ENCODE measurements at regions not wholly inside any gene's neighbourhood (a gene's known extent, or its start where the extent isn't known, plus 50 kb on each side); places are given as distances from the start of the nearest gene placed in this dataset.
A peak's percentile ranks its signal among the peaks of the same experiment; 100 is the strongest.

GRCh38 chr2:191514613-191515012 is 163.3 kb upstream of the NABP1 start:
- Histone ChIP-seq H3K23ac (ENCODE audit: low read length) (no peak overlapping the region), H3K9me3 (ENCODE audit: insufficient read depth, low read depth, low read length) (no peaks in the 10 kb centered on the region), H4K91ac (ENCODE audit: low read depth, low read length) (no peak overlapping the region), H3K79me2 (ENCODE audit: control insufficient read depth, insufficient read depth, low read length, poor library complexity) (no peaks in the 10 kb centered on the region), H2AFZ (ENCODE audit: insufficient read depth, low read length, poor library complexity) (no peak overlapping the region), H3K27ac (ENCODE audit: low read depth, low read length) (no peak overlapping the region), H2BK12ac (ENCODE audit: low read length) (no peak overlapping the region), H3K27me3 (ENCODE audit: insufficient read depth, low read length) (no peaks in the 10 kb centered on the region), H3K4me2 (ENCODE audit: low read length) (no peak overlapping the region), H3K18ac (ENCODE audit: low read length) (no peak overlapping the region), H2AK5ac (ENCODE audit: low read length) (no peak overlapping the region), H3K9ac (ENCODE audit: low read length) (no peak overlapping the region), H2BK120ac (ENCODE audit: insufficient read depth, low read length, poor library complexity) (no peak overlapping the region), H2BK5ac (ENCODE audit: low read depth, low read length, poor library complexity) (no peak overlapping the region), H3K79me1 (ENCODE audit: low read length) (no peaks in the 10 kb centered on the region), H4K12ac (ENCODE audit: low read depth, low read length) (no peak overlapping the region), H3K14ac (ENCODE audit: low read length) (no peak overlapping the region), H3K36me3 (ENCODE audit: control insufficient read depth in 1 of 2, insufficient read depth in 2 of 2, low read length in 2 of 2) (no peaks in the 10 kb centered on the region), H3K4ac (ENCODE audit: low read depth, low read length) (no peak overlapping the region), H4K8ac (ENCODE audit: low read depth, low read length) (no peak overlapping the region), H3K4me1 (ENCODE audit: control insufficient read depth in 1 of 2, insufficient read depth in 2 of 2, low read length in 2 of 2) (no peaks in the 10 kb centered on the region), H3K4me3 (ENCODE audit: low read depth, low read length) (no peak overlapping the region)
- WGBS (ENCODE audit: extremely low coverage, insufficient coverage, insufficient read length): no CpG with 5 or more reads among the region's 4 CpGs
- no peak for DNase-seq

DNA sequence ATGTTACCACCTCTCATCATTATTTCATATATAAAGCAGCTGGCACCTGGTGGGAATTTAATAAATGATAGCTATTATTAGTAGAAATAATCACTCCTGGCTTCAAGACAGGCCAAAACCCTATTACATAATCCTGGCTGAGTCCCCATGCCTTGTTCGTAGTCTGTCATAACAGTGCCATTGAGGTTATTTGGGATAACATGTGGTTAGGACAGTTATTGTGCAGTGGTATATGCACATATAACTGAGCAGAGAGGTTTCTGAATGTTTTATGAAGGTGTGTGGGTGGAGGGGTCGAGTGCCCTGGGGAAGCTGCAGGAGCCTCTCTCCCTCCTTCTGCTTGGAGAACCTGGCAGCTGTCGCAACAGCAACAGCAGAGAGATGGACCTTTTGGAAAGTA is 162.4 kb upstream of the NABP1 start:
- H2BK12ac ChIP-seq (ENCODE audit: low read length): no peak overlapping the region
- H3K23ac ChIP-seq (ENCODE audit: low read length): no peak overlapping the region
- no peak overlapping the region for H3K4ac ChIP-seq (ENCODE audit: low read depth, low read length)
- no peak overlapping the region for H3K4me2 ChIP-seq (ENCODE audit: low read length)
- H3K18ac ChIP-seq (ENCODE audit: low read length): no peak overlapping the region
- H2AK5ac ChIP-seq (ENCODE audit: low read length): no peak overlapping the region
- H3K4me3 ChIP-seq (ENCODE audit: low read depth, low read length): no peak overlapping the region
- H3K79me2 ChIP-seq (ENCODE audit: control insufficient read depth, insufficient read depth, low read length, poor library complexity): no peaks in the 10 kb centered on the region
- H3K36me3 ChIP-seq (ENCODE audit: control insufficient read depth in 1 of 2, insufficient read depth in 2 of 2, low read length in 2 of 2): no peaks in the 10 kb centered on the region
- no peak overlapping the region for H2AFZ ChIP-seq (ENCODE audit: insufficient read depth, low read length, poor library complexity)
- H4K91ac ChIP-seq (ENCODE audit: low read depth, low read length): no peak overlapping the region
- no peaks in the 10 kb centered on the region for H3K79me1 ChIP-seq (ENCODE audit: low read length)
- H2BK120ac ChIP-seq (ENCODE audit: insufficient read depth, low read length, poor library complexity): no peak overlapping the region
- no CpG with 5 or more reads among the region's 3 CpGs for WGBS (ENCODE audit: extremely low coverage, insufficient coverage, insufficient read length)
- H2BK5ac ChIP-seq (ENCODE audit: low read depth, low read length, poor library complexity): no peak overlapping the region
- no peaks in the 10 kb centered on the region for H3K9me3 ChIP-seq (ENCODE audit: insufficient read depth, low read depth, low read length)
- no peak overlapping the region for H3K27ac ChIP-seq (ENCODE audit: low read depth, low read length)
- no peak overlapping the region for H3K9ac ChIP-seq (ENCODE audit: low read length)
- no peak overlapping the region for H4K12ac ChIP-seq (ENCODE audit: low read depth, low read length)
- no peaks in the 10 kb centered on the region for H3K4me1 ChIP-seq (ENCODE audit: control insufficient read depth in 1 of 2, insufficient read depth in 2 of 2, low read length in 2 of 2)
- no peak overlapping the region for H4K8ac ChIP-seq (ENCODE audit: low read depth, low read length)
- no peaks in the 10 kb centered on the region for H3K27me3 ChIP-seq (ENCODE audit: insufficient read depth, low read length)
- DNase-seq: no peak
- no peak overlapping the region for H3K14ac ChIP-seq (ENCODE audit: low read length)

GRCh38 chr2:191516260-191516659 is 161.7 kb upstream of the NABP1 start:
- Histone ChIP-seq H3K14ac (ENCODE audit: low read length) (no peak overlapping the region), H2BK12ac (ENCODE audit: low read length) (no peak overlapping the region), H4K12ac (ENCODE audit: low read depth, low read length) (no peak overlapping the region), H2BK120ac (ENCODE audit: insufficient read depth, low read length, poor library complexity) (no peak overlapping the region), H3K27me3 (ENCODE audit: insufficient read depth, low read length) (no peaks in the 10 kb centered on the region), H4K8ac (ENCODE audit: low read depth, low read length) (no peak overlapping the region), H3K79me1 (ENCODE audit: low read length) (no peaks in the 10 kb centered on the region), H3K9me3 (ENCODE audit: insufficient read depth, low read depth, low read length) (no peaks in the 10 kb centered on the region), H2AFZ (ENCODE audit: insufficient read depth, low read length, poor library complexity) (no peak overlapping the region), H3K4me2 (ENCODE audit: low read length) (no peak overlapping the region), H3K23ac (ENCODE audit: low read length) (no peak overlapping the region), H4K91ac (ENCODE audit: low read depth, low read length) (no peak overlapping the region), H2AK5ac (ENCODE audit: low read length) (no peak overlapping the region), H3K36me3 (ENCODE audit: control insufficient read depth in 1 of 2, insufficient read depth in 2 of 2, low read length in 2 of 2) (no peaks in the 10 kb centered on the region), H3K18ac (ENCODE audit: low read length) (no peak overlapping the region), H3K4me3 (ENCODE audit: low read depth, low read length) (no peak overlapping the region), H3K27ac (ENCODE audit: low read depth, low read length) (no peak overlapping the region), H3K79me2 (ENCODE audit: control insufficient read depth, insufficient read depth, low read length, poor library complexity) (no peaks in the 10 kb centered on the region), H3K4ac (ENCODE audit: low read depth, low read length) (no peak overlapping the region), H3K4me1 (ENCODE audit: control insufficient read depth in 1 of 2, insufficient read depth in 2 of 2, low read length in 2 of 2) (no peaks in the 10 kb centered on the region), H2BK5ac (ENCODE audit: low read depth, low read length, poor library complexity) (no peak overlapping the region), H3K9ac (ENCODE audit: low read length) (no peak overlapping the region)
- DNase-seq: no peak
- no CpG with 5 or more reads among the region's 4 CpGs for WGBS (ENCODE audit: extremely low coverage, insufficient coverage, insufficient read length)

- Histone ChIP-seq H4K12ac (ENCODE audit: low read depth, low read length) (no peak overlapping the region), H3K4ac (ENCODE audit: low read depth, low read length) (no peak overlapping the region), H3K23ac (ENCODE audit: low read length) (no peak overlapping the region), H2BK120ac (ENCODE audit: insufficient read depth, low read length, poor library complexity) (no peak overlapping the region), H3K79me1 (ENCODE audit: low read length) (no peaks in the 10 kb centered on the region), H2BK12ac (ENCODE audit: low read length) (no peak overlapping the region), H3K4me2 (ENCODE audit: low read length) (no peak overlapping the region), H3K9ac (ENCODE audit: low read length) (no peak overlapping the region), H3K4me1 (ENCODE audit: control insufficient read depth in 1 of 2, insufficient read depth in 2 of 2, low read length in 2 of 2) (no peaks in the 10 kb centered on the region), H4K8ac (ENCODE audit: low read depth, low read length) (no peak overlapping the region), H3K36me3 (ENCODE audit: control insufficient read depth in 1 of 2, insufficient read depth in 2 of 2, low read length in 2 of 2) (no peaks in the 10 kb centered on the region), H3K27me3 (ENCODE audit: insufficient read depth, low read length) (no peaks in the 10 kb centered on the region), H3K18ac (ENCODE audit: low read length) (no peak overlapping the region), H2AK5ac (ENCODE audit: low read length) (no peak overlapping the region), H3K9me3 (ENCODE audit: insufficient read depth, low read depth, low read length) (no peaks in the 10 kb centered on the region), H4K91ac (ENCODE audit: low read depth, low read length) (no peak overlapping the region), H3K4me3 (ENCODE audit: low read depth, low read length) (no peak overlapping the region), H2BK5ac (ENCODE audit: low read depth, low read length, poor library complexity) (no peak overlapping the region), H3K27ac (ENCODE audit: low read depth, low read length) (no peak overlapping the region), H2AFZ (ENCODE audit: insufficient read depth, low read length, poor library complexity) (no peak overlapping the region), H3K14ac (ENCODE audit: low read length) (no peak overlapping the region), H3K79me2 (ENCODE audit: control insufficient read depth, insufficient read depth, low read length, poor library complexity) (no peaks in the 10 kb centered on the region)
- peak in 1 of 2 donors; percentile 78 for DNase-seq
- no CpG with 5 or more reads among the region's 1 CpG for WGBS (ENCODE audit: extremely low coverage, insufficient coverage, insufficient read length)
Observed at GRCh38 chr2:191521608-191522208, 156.2 kb upstream of the NABP1 start.

Data from trophoblast cell (in vitro differentiated cells and primary cell).